ENCODE measurements at regions not wholly inside any gene's neighbourhood (a gene's known extent, or its start where the extent isn't known, plus 50 kb on each side); places are given as distances from the start of the nearest gene placed in this dataset.

DNA sequence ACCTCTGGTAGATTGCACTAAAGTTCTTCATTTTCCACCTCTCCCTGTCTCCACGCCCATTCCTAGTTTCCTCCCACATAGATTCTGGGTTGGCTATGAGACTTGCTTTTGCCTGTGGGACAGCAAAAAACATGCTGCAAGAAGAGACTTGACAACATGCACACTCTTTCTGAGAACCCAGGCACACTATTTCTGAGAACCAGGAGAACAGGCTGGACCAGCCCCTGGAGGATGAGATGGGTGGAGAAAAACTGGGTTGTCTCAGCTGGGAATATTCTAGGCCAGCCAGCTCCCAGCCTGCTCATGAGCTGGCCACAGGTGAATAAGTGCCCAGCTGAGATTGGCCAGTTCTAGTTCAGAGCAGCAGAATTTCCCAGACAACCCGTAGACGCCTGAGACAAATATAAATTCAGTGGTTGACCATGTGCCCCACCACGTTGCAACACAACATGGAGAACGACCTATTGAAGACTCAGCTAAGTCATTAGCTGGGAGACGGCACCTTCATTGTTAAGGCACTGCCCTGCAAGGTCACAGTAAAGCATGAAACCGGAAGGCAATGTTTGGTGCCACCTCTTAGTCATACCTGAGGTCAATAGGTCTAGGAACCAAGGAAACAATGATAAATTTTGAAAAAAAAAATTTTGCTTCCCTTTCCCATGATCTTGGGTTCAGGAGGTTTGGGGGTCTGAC is 92.7 kb upstream of the AKR1E2 start:
- DNase-seq, result no peak

DNA sequence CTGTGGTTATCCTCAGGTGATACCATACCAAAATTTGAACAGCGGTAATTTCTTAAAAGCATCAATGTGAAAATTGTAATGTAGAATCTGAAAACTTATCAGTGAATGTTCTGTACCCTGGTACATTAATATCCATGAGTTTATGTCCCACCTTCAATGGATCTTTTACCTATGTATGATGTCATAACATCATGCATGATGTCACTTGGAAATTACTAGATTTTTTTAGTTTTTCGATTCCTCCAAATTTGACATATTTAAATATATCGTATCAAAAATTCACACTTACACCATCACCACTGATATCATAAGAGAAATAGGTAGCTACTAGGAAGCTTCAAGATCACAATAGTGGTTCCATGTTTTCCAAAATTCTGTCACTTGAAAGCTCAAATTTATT is 95.0 kb upstream of the AKR1E2 start:
- no peak for DNase-seq

DNA sequence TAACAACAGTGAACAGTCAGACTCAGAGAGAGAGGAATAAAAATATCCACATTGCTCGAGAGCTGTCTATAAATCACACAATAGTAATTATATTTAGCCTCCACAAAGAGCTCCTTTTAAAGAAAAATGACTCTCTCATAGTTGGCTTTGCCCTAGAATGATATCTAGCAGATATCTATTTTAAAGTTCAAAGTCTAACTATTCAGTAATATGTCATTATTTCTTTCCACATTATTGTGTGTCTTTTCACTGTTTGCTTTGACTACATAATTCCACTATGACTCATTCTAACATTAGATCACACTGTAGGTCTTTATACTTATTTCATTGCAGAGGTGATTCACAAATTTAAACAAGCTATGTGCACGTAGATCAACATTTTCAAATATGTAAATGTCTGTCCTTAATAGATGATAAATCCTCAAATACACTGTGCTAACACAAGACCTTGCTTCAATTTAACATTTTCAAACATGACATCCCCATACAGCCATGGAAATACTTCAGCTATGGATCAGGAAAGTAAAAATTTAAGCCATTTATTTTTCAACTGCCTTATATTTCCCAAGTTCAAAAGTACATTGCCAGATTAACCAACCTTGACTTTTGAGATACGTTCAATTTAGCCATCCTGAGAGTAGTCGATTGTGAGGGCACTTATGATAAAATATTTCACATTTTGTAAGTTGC is 99.9 kb upstream of the AKR1E2 start:
- no peak for DNase-seq

DNA sequence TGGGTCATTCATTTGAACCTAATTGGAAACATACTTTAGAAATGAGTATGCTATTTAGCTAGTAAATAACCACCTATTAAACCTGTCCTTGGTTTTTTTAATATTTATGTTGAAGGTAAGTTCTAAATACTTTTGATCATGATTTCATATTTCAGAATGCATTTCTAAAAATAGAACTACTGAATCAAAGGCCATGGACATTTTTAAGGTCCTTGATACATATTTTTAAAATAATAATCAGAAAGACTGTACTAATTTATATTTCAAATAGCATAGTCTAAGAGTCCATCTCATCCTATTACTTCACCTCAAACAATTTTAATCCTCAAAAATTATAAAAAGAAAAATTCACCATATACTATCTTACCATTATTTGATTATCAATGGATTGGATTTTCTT is 102.1 kb upstream of the AKR1E2 start:
- DNase-seq, result no peak

DNA sequence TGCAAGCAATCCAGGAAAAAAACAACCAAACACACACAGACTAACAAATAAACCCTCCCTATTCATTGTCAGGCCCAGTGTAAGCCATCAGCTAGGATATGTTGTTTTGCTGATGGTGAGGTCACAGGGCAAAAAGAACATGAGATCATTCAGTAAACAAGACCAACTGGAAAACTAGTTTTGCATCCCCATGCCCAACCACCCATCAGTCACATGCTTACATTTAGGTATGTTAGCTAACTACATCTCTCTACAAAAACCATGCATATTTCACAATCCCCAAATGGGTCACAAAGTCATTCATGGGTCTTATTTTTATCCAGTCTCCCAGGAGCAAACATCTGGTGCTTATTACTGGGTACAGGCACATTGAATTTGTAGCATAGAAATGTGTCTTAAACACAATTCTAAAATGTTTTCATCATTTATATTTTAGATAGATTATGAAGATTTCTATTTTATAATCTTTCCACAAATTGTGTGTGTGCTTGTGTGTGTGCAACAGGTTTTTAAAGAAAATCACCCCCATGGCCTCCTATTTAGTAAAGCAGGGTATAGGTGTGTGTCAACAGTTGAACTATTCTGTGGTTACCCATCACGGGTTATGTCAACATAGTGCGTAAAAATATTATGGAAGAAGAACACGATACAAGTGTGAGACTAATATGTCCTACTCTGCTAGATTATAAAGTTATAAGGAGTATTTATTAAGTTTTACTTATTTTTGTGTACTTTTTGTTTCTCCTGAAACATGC is 103.8 kb upstream of the AKR1E2 start:
- no peak for DNase-seq

DNA sequence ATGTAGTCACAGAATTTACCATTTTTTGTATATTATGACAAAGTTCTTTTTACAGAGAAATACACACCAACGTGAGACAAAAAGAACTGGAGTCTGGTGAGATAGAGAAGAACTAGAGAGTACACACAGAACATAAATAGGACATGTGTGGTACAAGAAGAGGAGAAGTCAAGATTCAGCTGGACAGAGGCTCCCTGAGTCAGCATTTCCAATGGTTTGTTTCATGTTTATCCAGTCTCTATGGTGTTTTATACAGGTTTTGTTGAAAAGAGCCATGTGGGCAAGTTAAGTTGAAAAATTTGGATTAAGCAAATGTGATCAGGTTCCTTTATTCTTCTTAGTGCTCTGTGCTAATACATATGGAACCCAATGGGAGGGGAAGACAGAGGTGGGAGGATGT is 105.5 kb upstream of the AKR1E2 start:
- no peak for DNase-seq

DNA sequence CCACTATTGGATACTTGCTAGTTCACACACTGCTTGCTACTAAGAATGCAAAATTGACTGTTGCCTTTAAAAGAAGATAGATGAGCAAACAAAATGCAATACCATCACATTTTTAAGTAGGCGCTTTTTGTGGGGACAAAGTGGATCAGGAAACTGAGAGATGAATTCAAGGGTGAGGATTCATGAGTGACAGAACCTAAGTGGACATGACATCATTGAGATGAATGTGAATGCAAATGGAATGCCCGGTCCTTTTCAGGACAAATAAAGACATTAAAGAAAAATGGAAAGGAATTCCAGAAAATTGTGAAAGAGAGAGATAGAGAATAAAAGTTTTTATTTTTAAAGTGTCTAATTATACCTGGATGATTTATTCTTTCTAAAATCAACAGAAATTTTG is 106.3 kb upstream of the AKR1E2 start:
- no peak for DNase-seq

DNA sequence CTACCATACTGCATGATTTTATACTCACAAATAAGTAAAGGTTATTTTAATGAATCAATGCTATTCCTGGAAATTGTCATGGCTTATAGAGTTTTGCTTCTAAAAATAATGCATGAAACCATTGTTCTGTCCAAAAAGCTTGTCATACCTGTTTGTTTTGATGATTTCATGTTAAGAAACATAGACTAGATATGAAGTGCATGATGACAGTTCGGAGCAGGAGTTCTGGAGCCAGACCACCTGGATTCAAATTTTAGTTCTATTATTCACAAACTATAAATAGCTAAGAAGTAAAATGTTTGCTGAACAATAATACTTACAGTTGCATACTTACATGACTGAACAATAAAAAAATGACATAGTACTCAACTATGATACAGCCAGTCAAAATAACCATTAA is 107.0 kb upstream of the AKR1E2 start:
- DNase-seq, result no peak

DNA sequence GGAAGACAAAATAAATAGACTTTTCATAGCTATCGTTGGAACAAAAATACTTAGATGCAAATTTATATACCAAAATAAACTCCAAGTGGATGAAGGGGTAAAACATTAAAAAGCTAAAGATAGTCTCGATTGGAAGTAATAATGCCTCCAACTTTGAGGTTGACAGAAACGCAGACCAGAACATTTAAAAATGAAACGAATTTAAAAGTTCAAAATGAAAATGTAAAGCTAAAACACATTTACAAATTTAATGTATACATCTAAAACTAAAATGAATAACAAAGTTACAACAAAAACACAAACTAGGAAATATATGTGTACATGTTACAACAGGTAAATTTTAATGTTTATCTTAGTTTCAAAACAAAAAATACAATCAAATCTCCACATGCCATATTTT is 107.5 kb upstream of the AKR1E2 start:
- no peak for DNase-seq

DNA sequence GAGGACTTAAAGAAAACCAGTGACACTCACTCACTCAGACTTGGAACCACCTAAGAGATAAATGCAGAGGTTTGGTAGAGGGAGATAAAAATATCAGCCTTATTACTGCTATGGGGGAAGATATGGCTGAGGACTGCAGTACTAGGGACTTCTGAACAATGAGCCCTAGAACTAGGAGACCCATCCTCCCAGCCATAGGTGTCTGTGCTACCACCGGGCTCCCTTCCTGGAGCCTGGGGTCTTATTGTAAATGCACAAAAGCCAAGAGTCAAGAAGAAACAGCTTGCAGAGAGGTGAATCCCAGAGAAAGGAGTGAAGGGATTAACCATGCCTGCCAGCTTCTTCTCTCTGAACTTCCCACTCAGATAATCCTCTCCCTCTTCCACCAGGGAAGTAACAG is 108.3 kb upstream of the AKR1E2 start:
- DNase-seq, result no peak

DNA sequence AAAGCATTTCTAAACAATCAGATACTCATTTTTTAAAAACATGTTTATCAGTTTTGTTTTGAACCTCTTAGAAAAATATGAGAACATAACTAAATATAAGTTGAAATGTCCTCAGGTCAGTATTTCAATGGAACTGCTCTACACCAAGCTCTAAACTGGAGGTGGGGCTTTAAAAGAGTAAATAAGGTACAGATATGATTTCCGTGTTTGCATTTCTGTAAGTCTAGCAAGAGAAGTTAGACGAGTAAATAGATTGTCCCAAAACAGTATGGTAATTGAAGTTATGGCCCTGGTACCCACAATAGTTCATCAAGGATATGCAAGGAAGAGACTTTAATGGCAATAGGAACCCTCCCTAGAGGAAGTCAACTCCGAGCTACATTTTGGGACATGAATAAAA is 115.1 kb upstream of the AKR1E2 start:
- DNase-seq, result no peak

DNA sequence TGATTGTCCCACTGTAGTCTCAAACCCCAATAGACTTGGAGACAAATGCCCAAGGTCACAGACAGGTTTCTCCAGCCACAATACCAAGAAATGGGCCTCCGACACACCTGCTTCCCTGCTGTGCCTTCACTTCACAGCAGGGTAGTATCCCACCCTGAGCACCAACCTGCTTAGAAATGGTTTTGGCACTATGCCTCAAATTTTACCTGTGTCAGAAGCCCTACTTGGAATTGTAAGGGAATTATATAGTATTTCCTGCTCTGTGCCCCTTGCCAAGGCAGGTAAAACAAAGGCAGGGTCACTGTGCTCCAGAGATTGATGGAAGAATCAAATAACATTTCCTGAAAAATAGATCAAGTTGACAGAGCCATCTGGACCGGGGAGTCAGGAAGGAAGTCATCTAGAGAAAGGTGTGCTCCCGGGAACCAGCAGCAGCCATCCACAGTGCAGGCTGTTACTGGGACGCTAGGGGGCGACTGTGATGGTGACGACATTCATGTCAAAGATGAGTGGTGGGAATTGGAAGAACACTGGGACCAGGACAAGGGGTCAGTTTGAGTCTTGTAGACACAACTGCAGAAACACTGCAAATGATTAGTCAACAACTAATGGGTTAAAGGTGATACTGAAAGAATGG is 117.8 kb upstream of the AKR1E2 start:
- DNase-seq, result no peak

DNA sequence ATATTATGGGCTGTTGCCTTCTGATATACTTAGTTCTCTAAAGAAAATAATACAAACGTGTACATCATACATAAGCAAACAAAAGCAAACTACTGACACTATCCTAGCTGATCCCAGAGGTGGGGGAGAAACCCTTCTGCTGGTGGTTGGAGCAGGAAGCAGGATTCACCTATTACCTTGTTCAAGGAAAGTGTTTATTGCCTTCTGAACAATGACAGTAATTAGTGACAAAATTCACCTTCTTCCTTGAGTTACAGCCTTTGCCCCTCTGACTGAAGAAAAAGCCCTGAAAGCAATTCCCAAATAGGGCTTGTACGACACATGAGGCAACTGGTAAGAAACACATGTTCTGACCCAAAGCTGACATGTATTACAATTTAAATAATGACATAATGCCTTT is 118.8 kb upstream of the AKR1E2 start:
- DNase-seq, result no peak

DNA sequence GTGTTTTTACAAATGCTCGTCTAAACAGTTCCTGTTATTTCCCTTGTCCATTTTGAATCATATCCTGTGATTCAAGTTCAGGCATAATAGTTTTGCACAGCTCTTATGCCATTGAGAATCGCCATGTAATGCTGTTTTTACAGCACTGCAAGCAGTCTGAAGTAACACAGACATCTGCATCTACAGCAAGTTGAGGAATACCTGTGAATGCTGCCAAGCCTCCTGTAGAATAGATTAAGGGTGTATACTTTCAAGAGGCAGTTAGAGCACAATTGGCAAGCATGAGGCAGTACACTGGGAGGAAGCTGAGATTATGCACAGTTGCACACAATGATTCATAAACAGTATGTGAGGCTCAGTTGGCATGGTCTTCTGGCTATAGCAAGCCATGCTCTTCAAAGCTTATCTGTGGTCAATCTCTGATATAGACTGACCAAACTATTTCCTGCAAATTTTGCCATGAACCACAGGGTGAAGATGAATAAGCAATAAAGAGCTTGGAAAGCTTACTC is 121.9 kb upstream of the AKR1E2 start:
- peak; percentile 4 to 16 for DNase-seq

DNA sequence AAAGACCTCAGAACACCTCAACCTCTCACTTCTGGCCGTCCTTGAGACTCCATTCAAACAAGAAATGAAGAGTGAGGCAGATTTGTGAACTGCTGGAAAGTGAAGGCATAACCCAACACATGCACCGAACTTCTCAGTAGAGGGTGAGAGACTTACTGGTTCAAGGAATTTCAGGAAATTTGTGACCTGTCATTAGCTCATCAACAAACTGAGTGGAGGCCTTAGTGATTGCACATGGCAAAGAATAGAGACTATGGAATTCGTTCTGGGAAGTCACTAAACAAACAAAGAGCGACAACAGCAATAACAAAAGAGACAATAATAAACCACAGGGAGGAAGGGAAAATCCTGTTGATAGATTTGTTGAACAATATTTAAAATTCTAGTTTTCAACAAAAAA is 125.0 kb upstream of the AKR1E2 start:
- no peak for DNase-seq

DNA sequence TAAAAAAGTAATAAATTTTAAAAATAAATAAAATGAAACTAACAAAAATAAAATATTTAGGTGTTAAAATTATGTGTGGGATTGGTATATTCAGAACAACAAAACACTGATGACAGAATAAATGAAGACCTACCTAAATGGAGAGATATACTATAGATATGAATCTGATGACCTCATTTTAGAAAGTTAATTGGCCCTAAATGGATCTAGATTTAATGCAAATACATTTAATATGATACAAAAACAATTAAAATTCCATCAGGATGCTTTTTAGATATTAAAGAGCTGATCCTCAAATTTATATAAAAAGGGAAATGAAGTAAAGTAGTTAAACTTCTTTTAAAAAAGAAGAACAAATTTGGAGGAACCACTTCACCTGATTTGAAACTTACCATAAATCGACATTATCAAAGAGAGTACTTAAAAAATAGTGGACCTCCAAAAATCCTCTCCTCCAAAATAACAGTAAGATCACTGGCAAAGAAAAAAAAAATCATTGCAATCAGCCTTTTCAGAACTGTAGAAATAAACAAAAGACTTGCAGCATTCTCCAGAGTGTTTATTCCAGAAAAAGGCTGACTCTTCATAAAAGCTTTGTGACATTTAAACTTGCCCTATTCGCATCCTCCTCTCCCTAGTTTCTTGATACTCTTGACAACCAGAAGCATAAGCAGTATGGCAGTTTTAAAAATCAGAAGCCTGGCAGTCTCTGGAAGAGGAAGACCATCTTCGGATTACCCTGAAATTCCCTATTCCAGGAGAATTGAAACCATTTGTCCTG is 125.9 kb upstream of the AKR1E2 start:
- DNase-seq, result no peak

DNA sequence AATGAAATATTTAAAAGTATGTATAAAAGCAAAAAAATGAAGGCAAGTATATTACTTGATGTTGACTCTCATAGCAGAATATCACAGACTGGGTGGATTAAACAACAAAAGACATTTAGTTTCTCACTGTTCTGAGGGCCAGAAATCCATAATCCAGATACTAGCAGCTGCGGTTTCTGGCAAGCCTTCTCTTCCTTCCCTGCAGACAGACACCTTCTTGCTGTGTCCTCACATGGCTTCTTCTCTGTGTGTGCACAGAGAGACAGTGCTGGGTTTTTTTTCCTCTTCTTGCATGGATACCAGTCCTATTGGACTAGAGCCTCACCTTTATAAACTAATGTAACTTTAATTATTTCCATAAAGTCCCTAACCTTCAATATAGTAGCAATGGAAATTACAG is 127.9 kb upstream of the AKR1E2 start:
- DNase-seq, result peak in 1 of 2 donors; percentile 10

DNA sequence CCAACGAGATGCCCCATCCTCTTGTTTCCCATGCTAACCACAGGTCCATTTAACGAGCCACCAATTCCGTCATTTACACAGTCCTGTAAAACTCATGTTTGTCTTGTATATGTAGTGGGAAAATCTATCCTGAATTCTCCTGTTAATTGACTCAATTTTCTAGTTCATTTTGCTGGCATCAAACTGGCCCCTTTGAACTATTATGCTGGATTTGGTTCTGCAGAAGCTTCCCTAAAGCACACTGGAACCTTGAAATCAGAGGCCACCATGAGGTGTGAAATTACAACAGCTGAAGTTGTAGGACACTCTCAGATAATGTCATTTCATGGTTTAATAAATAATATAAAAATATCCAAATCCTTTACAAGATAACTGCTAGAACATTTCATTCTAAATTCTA is 129.8 kb upstream of the AKR1E2 start:
- DNase-seq, result no peak

DNA sequence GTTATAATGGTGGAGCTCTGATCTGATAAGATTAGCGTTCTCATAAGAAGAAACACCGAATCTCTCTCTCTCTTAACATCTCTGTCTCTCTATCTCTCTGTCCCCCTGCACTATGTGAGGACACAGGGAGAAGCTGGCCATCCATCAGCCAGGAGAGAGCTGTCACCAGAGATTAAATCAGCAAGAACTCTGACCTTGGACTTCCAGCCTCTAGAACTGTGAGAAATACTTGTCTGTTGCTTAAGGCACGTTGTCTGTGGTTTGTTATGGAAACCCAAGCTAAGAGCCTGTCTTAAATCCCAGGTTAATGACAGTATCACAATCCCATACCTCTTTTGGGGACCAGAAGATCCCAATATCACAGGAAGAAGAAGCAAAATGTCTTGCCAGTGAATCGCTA is 132.0 kb upstream of the AKR1E2 start:
- DNase-seq, result no peak

DNA sequence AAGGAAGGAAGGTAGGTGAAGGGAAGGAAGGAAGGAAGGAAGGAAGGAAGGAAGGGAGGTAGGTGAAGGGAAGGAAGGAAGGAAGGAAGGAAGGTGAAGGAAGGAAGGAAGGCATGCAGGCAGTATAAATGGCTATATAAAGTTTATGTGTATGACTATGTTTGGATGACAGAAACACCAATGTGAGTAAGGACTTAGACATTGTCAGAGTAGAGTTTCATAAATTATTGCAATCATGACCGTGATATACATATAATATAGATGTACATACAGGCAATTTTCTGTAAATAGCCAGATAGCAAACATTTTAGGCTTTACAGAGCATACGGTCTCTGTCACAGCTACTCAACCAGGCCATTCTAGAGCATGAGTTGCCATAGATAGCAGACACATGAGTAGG is 133.8 kb upstream of the AKR1E2 start:
- no peak for DNase-seq

DNA sequence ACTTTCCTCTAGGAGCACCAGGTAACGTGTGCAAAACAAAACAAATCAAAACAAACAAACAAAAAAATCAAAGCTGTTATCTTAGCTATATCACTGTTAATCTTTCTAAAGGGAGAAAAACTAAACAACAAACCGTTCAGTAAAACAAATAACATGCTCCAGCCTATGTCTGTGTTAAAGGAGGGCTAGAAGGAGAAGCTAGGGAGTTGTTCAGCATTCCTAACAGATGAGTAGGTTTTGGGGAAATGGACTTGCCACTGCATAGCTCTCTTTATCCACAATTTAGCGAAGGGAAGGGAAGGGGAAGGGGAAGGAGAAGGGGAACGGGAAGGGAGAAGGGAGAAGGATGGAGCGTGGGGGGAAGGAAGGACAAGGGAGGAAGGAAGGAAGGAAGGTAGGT is 134.2 kb upstream of the AKR1E2 start:
- DNase-seq, result no peak

DNA sequence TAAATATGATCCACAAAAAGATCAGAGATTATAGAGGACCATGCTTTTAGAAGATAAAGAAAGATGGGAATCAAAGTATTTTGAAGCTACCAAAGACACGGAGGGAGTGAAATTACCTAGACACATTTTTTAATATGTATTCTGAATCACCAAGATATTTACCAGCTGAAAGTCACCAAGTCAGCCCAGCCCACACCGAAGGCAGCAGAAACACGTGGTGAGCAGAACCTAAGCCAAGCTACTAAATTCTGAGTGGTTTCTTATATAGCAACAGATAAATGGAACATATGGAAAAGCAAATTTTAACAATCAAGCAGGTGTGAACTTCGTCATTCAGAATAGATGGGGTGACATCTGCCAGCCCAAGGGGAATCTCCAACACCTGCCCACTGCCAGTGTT is 134.7 kb upstream of the AKR1E2 start:
- DNase-seq, result no peak

Data from right lung (tissue), 2 donors.